ENCODE measurements at regions not wholly inside any gene's neighbourhood (a gene's known extent, or its start where the extent isn't known, plus 50 kb on each side); places are given as distances from the start of the nearest gene placed in this dataset.

DNA sequence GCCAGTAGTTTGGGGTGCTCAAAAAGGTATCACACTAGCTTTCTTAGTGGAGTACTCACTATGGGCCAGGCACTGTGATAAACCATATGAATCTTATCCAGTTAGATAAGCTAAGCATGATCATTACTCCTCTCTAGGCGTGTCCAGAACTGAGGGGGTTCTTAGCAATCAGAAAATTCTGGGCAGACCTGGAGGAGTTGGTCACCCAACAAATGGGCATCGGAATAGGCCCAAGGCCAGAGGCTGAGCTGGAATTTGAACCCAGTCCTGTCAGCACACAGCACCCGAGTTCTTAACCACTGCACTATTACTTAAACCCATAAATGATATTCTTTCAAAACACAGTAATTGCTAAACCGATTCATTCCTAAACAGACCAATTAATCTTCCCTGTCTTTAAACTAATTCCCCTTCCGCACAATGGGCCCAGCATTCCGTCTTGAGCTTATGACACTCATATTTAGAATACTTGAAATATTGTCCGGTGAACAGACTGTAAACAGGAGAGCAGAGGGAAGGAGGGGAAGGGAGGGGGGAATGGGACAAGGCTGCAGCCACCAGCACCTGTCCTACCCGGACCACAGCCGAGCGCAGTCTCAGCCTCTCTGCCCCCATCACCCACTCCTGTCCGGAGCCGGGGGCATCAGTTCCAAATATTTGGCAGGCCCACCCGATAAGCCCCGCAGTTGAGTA lies 113.0 kb upstream of the GADD45A start:
- DNase-seq (ENCODE audit: low spot score), result no peak
- CTCF ChIA-PET, result interaction anchor here (0.6 to 3.6 kb wide), 6 partner anchors 10 to 282 kb away, joined by 3 to 24 read pairs (median 5); partner anchors contain the start of gene GADD45A
- no peak for ATAC-seq
- Mint-ChIP-seq H3K4me1 (peaks cover 7% of the 10 kb centered on the region), H3K9me3 (no peaks in the 10 kb centered on the region), H3K4me3 (no peak overlapping the region), H3K27me3 (ENCODE audit: low read depth) (no peaks in the 10 kb centered on the region), H3K36me3 (no peaks in the 10 kb centered on the region), H3K27ac (no peak overlapping the region)
- TF ChIP-seq TCF7 (CRISPR knock-in tag; IDR thresholded peaks at IDR 0.05; ENCODE audit: low read depth), result no peak
- TF ChIP-seq ZNF671 (CRISPR knock-in tag; IDR thresholded peaks at IDR 0.05), result no peak
- TF ChIP-seq, protein P1, sequence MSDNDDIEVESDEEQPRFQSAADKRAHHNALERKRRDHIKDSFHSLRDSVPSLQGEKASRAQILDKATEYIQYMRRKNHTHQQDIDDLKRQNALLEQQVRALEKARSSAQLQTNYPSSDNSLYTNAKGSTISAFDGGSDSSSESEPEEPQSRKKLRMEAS (CRISPR knock-in tag; IDR thresholded peaks at IDR 0.05), result no peak
- TF ChIP-seq, protein P2, sequence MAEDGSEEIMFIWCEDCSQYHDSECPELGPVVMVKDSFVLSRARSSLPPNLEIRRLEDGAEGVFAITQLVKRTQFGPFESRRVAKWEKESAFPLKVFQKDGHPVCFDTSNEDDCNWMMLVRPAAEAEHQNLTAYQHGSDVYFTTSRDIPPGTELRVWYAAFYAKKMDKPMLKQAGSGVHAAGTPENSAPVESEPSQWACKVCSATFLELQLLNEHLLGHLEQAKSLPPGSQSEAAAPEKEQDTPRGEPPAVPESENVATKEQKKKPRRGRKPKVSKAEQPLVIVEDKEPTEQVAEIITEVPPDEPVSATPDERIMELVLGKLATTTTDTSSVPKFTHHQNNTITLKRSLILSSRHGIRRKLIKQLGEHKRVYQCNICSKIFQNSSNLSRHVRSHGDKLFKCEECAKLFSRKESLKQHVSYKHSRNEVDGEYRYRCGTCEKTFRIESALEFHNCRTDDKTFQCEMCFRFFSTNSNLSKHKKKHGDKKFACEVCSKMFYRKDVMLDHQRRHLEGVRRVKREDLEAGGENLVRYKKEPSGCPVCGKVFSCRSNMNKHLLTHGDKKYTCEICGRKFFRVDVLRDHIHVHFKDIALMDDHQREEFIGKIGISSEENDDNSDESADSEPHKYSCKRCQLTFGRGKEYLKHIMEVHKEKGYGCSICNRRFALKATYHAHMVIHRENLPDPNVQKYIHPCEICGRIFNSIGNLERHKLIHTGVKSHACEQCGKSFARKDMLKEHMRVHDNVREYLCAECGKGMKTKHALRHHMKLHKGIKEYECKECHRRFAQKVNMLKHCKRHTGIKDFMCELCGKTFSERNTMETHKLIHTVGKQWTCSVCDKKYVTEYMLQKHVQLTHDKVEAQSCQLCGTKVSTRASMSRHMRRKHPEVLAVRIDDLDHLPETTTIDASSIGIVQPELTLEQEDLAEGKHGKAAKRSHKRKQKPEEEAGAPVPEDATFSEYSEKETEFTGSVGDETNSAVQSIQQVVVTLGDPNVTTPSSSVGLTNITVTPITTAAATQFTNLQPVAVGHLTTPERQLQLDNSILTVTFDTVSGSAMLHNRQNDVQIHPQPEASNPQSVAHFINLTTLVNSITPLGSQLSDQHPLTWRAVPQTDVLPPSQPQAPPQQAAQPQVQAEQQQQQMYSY (CRISPR knock-in tag; IDR thresholded peaks at IDR 0.05), result no peak
- no peak for TF ChIP-seq OVOL2 (CRISPR knock-in tag; IDR thresholded peaks at IDR 0.05; ENCODE audit: borderline replicate concordance)
- TF ChIP-seq NR3C1 (CRISPR knock-in tag; conservative IDR thresholded peaks at IDR 0.05; ENCODE audit: low read depth), result no peak
- POLR2A ChIA-PET, result no interaction called here

DNA sequence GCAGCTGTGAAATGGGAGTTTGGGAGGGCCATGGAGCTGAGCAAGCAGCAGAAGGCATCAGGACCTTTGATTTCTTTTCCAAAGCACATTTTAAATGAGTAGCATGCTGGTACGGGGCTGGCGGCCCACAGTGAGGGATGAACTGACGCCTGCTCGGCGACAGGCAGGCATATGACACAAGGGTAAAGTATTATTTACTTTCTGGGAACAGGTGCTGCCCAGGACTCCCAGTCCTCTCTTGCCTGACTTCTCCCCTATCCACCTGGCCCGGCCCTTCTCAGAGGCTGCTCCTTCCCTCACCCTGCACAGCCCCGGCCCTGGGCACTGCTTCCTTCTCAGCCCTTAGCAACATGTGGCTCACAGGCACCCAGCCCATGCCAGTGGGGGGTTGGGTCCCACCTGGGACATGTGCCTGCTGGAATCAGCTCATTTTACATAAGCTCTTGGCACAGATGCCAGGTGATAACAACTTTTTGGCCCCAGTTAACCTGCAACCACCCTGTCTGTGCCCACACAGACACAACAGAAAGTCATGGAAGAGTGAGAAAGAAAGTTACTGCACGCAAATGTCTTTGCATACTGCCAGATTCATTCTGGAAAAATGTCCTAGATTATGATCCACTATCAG lies 112.3 kb upstream of the GADD45A start:
- DNase-seq (ENCODE audit: low spot score) (no peak), ATAC-seq (peak; percentile 32; the same call in 1 of the 2 replicates)
- peaks cover 7% of the 10 kb centered on the region for H3K4me1 Mint-ChIP-seq
- ChIA-PET CTCF (interaction anchor here (0.6 to 3.6 kb wide), 5 partner anchors 11 to 193 kb away, joined by 3 to 18 read pairs (median 6); no protein-coding TSS in a partner anchor), POLR2A (no interaction called here)
- TF ChIP-seq, protein P3, sequence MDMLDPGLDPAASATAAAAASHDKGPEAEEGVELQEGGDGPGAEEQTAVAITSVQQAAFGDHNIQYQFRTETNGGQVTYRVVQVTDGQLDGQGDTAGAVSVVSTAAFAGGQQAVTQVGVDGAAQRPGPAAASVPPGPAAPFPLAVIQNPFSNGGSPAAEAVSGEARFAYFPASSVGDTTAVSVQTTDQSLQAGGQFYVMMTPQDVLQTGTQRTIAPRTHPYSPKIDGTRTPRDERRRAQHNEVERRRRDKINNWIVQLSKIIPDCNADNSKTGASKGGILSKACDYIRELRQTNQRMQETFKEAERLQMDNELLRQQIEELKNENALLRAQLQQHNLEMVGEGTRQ (CRISPR knock-in tag; IDR thresholded peaks at IDR 0.05), result no peak
- TF ChIP-seq, protein P4, sequence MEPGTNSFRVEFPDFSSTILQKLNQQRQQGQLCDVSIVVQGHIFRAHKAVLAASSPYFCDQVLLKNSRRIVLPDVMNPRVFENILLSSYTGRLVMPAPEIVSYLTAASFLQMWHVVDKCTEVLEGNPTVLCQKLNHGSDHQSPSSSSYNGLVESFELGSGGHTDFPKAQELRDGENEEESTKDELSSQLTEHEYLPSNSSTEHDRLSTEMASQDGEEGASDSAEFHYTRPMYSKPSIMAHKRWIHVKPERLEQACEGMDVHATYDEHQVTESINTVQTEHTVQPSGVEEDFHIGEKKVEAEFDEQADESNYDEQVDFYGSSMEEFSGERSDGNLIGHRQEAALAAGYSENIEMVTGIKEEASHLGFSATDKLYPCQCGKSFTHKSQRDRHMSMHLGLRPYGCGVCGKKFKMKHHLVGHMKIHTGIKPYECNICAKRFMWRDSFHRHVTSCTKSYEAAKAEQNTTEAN (CRISPR knock-in tag; IDR thresholded peaks at IDR 0.05), result no peak
- TF ChIP-seq RELA (CRISPR knock-in tag; IDR thresholded peaks at IDR 0.05; ENCODE audit: borderline replicate concordance), result no peak
- TF ChIP-seq, protein P5, sequence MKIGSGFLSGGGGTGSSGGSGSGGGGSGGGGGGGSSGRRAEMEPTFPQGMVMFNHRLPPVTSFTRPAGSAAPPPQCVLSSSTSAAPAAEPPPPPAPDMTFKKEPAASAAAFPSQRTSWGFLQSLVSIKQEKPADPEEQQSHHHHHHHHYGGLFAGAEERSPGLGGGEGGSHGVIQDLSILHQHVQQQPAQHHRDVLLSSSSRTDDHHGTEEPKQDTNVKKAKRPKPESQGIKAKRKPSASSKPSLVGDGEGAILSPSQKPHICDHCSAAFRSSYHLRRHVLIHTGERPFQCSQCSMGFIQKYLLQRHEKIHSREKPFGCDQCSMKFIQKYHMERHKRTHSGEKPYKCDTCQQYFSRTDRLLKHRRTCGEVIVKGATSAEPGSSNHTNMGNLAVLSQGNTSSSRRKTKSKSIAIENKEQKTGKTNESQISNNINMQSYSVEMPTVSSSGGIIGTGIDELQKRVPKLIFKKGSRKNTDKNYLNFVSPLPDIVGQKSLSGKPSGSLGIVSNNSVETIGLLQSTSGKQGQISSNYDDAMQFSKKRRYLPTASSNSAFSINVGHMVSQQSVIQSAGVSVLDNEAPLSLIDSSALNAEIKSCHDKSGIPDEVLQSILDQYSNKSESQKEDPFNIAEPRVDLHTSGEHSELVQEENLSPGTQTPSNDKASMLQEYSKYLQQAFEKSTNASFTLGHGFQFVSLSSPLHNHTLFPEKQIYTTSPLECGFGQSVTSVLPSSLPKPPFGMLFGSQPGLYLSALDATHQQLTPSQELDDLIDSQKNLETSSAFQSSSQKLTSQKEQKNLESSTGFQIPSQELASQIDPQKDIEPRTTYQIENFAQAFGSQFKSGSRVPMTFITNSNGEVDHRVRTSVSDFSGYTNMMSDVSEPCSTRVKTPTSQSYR (CRISPR knock-in tag; IDR thresholded peaks at IDR 0.05), result no peak
- no peak for TF ChIP-seq FOXJ3 (CRISPR knock-in tag; IDR thresholded peaks at IDR 0.05; ENCODE audit: borderline replicate concordance)
- TF ChIP-seq TEAD1 (CRISPR knock-in tag; IDR thresholded peaks at IDR 0.05), result no peak
- no peak for TF ChIP-seq TCF7 (CRISPR knock-in tag; IDR thresholded peaks at IDR 0.05; ENCODE audit: low read depth)
- TF ChIP-seq, protein P6, sequence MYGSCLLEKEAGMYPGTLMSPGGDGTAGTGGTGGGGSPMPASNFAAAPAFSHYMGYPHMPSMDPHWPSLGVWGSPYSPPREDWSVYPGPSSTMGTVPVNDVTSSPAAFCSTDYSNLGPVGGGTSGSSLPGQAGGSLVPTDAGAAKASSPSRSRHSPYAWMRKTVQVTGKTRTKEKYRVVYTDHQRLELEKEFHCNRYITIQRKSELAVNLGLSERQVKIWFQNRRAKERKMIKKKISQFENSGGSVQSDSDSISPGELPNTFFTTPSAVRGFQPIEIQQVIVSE (CRISPR knock-in tag; IDR thresholded peaks at IDR 0.05; ENCODE audit: borderline replicate concordance), result no peak
- H3K9me3 Mint-ChIP-seq, result no peaks in the 10 kb centered on the region
- H3K27ac Mint-ChIP-seq, result no peak overlapping the region
- H3K36me3 Mint-ChIP-seq, result no peaks in the 10 kb centered on the region
- no peaks in the 10 kb centered on the region for H3K27me3 Mint-ChIP-seq (ENCODE audit: low read depth)
- no peak overlapping the region for H3K4me3 Mint-ChIP-seq
